HCT116 (cell line): ENCODE measurements at regions not wholly inside any gene's neighbourhood (a gene's known extent, or its start where the extent isn't known, plus 50 kb on each side); places are given as distances from the start of the nearest gene placed in this dataset.

Experiments used
- ATAC-seq: fragments of 200-7000 bp; cut with Tn5 transposase; 2 replicates; pipeline ENCODE4 v1.9.1; 2020; ENCODE audit warnings: mild to moderate bottlenecking, moderate library complexity
- BruUV-seq: library from RNA; stranded (reverse); fragments of 400-500 nt; replicated peaks from 2 replicates; lab custom pipeline; 2021; lab: Mats Ljungman, UMichigan
- CTCF ChIA-PET: fragments of 300-600 bp; sonication (Branson Sonifier 250); formaldehyde crosslinking; loops from one replicate; lab custom pipeline; 2021; ENCODE audit warnings: antibody characterized with exemption; lab: Charles Lee
- POLR2A ChIA-PET: fragments of 300-600, 350-600 bp; sonication (Branson Sonifier 250); formaldehyde crosslinking; loops from one replicate; lab custom pipeline; 2021; ENCODE audit warnings: antibody characterized with exemption; lab: Charles Lee
- RAD21 ChIA-PET, 2 experiments: fragments of 300-600 bp; sonication (Branson Sonifier 250); formaldehyde crosslinking; loops; one replicate each; lab custom pipeline; 2023; ENCODE audit warnings: low total read pairs in 2 of 2; ENCODE audit not compliant: uncharacterized antibody in 2 of 2, unreplicated experiment in 2 of 2, low non-redundant PET in 1 of 2; lab: Charles Lee
- DNase-seq: peaks from one replicate; pipeline ENCODE4 v3.0.0-alpha.2; 2010; ENCODE audit warnings: low read depth, low spot score
- H2AFZ ChIP-seq: fragments of 200-600 bp; shearing (Covaris generic), sonication (generic); 2 replicates; pipeline ENCODE4 v1.6.1; 2017; ENCODE audit warnings: low read depth, mixed run types, mixed read lengths, antibody characterized with exemption, low read length; ENCODE audit not compliant: poor library complexity, severe bottlenecking
- H3K27ac ChIP-seq: 2 replicates; pipeline ENCODE4 v1.5.1; 2012; ENCODE audit warnings: low read depth, low read length
- H3K27me3 ChIP-seq: fragments of 200-600 bp; sonication (generic); 2 replicates; pipeline ENCODE4 v1.6.1; 2016; ENCODE audit warnings: mixed run types, low read length, mixed read lengths; ENCODE audit not compliant: insufficient read depth
- H3K36me3 ChIP-seq, 2 experiments: fragments of 200-500 bp in 1 of 2; fragments of 200-600 bp in 1 of 2; sonication (Bioruptor generic) in 1 of 2; sonication (generic) in 1 of 2; 2 replicates each; pipeline versions ENCODE4 v1.5.1 to v1.6.1; 2014 to 2016; ENCODE audit warnings: low read length in 2 of 2, inconsistent platforms in 1 of 2, mixed read lengths in 1 of 2, mixed run types in 1 of 2; ENCODE audit not compliant: insufficient read depth in 2 of 2, control insufficient read depth in 1 of 2
- H3K4me1 ChIP-seq, 2 experiments: fragments of 200-600 bp in 1 of 2; sonication (generic) in 1 of 2; 2 replicates each; pipeline versions ENCODE4 v1.5.1 to v1.6.1; 2012 to 2017; ENCODE audit warnings: low read length in 2 of 2, inconsistent platforms in 1 of 2, mild to moderate bottlenecking in 1 of 2, mixed read lengths in 1 of 2, mixed run types in 1 of 2, moderate library complexity in 1 of 2; ENCODE audit not compliant: insufficient read depth in 2 of 2, control insufficient read depth in 1 of 2
- H3K4me2 ChIP-seq: fragments of 200-600 bp; sonication (generic); 2 replicates; pipeline ENCODE4 v1.6.1; 2017; ENCODE audit warnings: mixed run types, low read length, mixed read lengths
- H3K4me3 ChIP-seq, 2 experiments: fragments of 200-600 bp in 1 of 2; sonication (generic) in 1 of 2; replicated peaks in 1 of 2; 2 replicates each; pipeline ENCODE4 v1.5.1; 2011 to 2016; ENCODE audit warnings: low read length in 2 of 2, control low read depth in 1 of 2, low read depth in 1 of 2, mild to moderate bottlenecking in 1 of 2, mixed read lengths in 1 of 2, mixed run types in 1 of 2
- H3K79me2 ChIP-seq: fragments of 200-600 bp; sonication (generic); 2 replicates; pipeline ENCODE4 v1.6.1; 2017; ENCODE audit warnings: mild to moderate bottlenecking, mixed run types, low read length, moderate library complexity, mixed read lengths; ENCODE audit not compliant: insufficient read depth
- H3K9ac ChIP-seq: fragments of 200-600 bp; sonication (generic); 2 replicates; pipeline ENCODE4 v1.6.1; 2016; ENCODE audit warnings: low read length, mixed read lengths
- H3K9me2 ChIP-seq: fragments of 200-600 bp; sonication (generic), shearing (Covaris generic); 2 replicates; pipeline ENCODE4 v1.6.1; 2017; ENCODE audit warnings: mixed run types, mild to moderate bottlenecking, moderate library complexity; ENCODE audit not compliant: insufficient read depth
- H3K9me3 ChIP-seq, 2 experiments: fragments of 200-500 bp in 1 of 2; fragments of 200-600 bp in 1 of 2; sonication (Bioruptor generic) in 1 of 2; sonication (generic) in 1 of 2; 2 replicates each; pipeline ENCODE4 v1.6.1; 2014 to 2017; ENCODE audit warnings: low read length in 2 of 2, mixed read lengths in 2 of 2, inconsistent platforms in 1 of 2, low read depth in 1 of 2, mild to moderate bottlenecking in 1 of 2, mixed run types in 1 of 2, moderate library complexity in 1 of 2; ENCODE audit not compliant: control insufficient read depth in 1 of 2, insufficient read depth in 1 of 2
- H4K20me1 ChIP-seq: fragments of 200-600 bp; sonication (generic), shearing (Covaris generic); 2 replicates; pipeline ENCODE4 v1.6.1; 2017; ENCODE audit warnings: mixed run types, mild to moderate bottlenecking, moderate library complexity; ENCODE audit not compliant: insufficient read depth
- CEBPB ChIP-seq: IDR thresholded peaks from 2 replicates; pipeline ENCODE4 v1.6.1; 2012; ENCODE audit warnings: low read depth
- ELF1 ChIP-seq: IDR thresholded peaks from 2 replicates; pipeline ENCODE4 v1.6.1; 2012; ENCODE audit warnings: low read depth, borderline replicate concordance
- EZH2 ChIP-seq: fragments of 200-600 bp; sonication (generic); IDR thresholded peaks from 2 replicates; pipeline ENCODE4 v1.6.1; 2017; ENCODE audit warnings: antibody characterized with exemption, mixed run types
- EZH2phosphoT487 ChIP-seq: fragments of 200-600 bp; IDR thresholded peaks from 2 replicates; pipeline ENCODE4 v1.6.1; 2018; ENCODE audit warnings: antibody characterized with exemption, borderline replicate concordance
- JUND ChIP-seq: IDR thresholded peaks from 2 replicates; pipeline ENCODE4 v1.6.1; 2012
- POLR2A ChIP-seq: IDR thresholded peaks from 2 replicates; pipeline ENCODE4 v1.7.0; 2011; ENCODE audit warnings: borderline replicate concordance; ENCODE audit not compliant: insufficient read depth, insufficient read length; ENCODE audit errors: extremely low read depth
- TCF7L2 ChIP-seq: IDR thresholded peaks from 2 replicates; pipeline ENCODE4 v1.7.0; 2011; ENCODE audit warnings: borderline replicate concordance, inconsistent platforms; ENCODE audit not compliant: insufficient read depth, insufficient read length; ENCODE audit errors: extremely low read depth
- YY1 ChIP-seq: IDR thresholded peaks from 2 replicates; pipeline ENCODE4 v1.6.1; 2011; ENCODE audit warnings: low read length, low read depth, moderate library complexity, mild to moderate bottlenecking; ENCODE audit not compliant: insufficient replicate concordance; ENCODE audit errors: extremely low read depth
- ZFX ChIP-seq: fragments of 450-650 bp; IDR thresholded peaks from 2 replicates; pipeline ENCODE4 v1.6.1; 2017
- ZNF274 ChIP-seq: fragments of 200-500 bp; sonication (Bioruptor generic); IDR thresholded peaks from 2 replicates; pipeline ENCODE4 v1.6.1; 2014; ENCODE audit warnings: mild to moderate bottlenecking, low read depth, low read length, inconsistent platforms
- intact Hi-C: fragments of 100-400 bp; cut with micrococcal nuclease; formaldehyde crosslinking; loops from 2 replicates; pipeline ENCODE4 v1.10.0; 2022
- TF ChIP-seq, protein P1 (sequence below): IDR thresholded peaks from 2 replicates; pipeline ENCODE4 v1.6.1; 2012
- TF ChIP-seq, protein P2 (sequence below): IDR thresholded peaks from 2 replicates; pipeline ENCODE4 v1.6.1; 2011; ENCODE audit warnings: mild to moderate bottlenecking, low read length, moderate library complexity; ENCODE audit not compliant: insufficient replicate concordance; ENCODE audit errors: extremely low read depth

DNA sequence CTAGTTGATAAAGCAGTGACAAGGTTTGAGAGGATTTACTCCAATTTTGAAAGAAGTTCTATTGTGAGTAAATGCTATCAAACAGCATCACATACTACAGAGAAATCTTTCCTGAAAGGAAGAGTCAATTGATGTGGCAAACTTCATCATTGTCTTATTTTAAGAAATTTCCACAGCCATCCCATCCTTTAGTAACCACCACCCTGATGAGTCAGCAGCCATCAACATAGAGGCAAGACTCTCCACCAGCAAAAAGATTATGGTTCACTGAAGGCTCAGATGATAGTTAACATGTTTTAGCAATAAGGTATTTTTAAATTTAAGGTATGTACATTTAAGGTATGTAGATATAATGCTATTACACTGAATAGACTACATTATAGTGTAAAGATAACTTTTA is 122.1 kb upstream of the ARHGAP5 start:
- RAD21 ChIA-PET: no interaction called here
- no peak for DNase-seq
- Histone ChIP-seq H3K4me2 (no peak overlapping the region), H3K9me3 (no peaks in the 10 kb centered on the region), H3K27ac (no peak overlapping the region), H3K9me2 (no peaks in the 10 kb centered on the region), H3K27me3 (no peaks in the 10 kb centered on the region), H3K36me3 (no peaks in the 10 kb centered on the region), H4K20me1 (no peaks in the 10 kb centered on the region), H3K79me2 (no peaks in the 10 kb centered on the region), H3K4me1 (peaks cover 11 to 17% of the 10 kb centered on the region in 2 experiments), H3K9ac (no peak overlapping the region), H2AFZ (no peak overlapping the region), H3K4me3 (no peak overlapping the region)
- no TSS peak for BruUV-seq
- POLR2A ChIA-PET: no interaction called here
- TF ChIP-seq, protein P1, sequence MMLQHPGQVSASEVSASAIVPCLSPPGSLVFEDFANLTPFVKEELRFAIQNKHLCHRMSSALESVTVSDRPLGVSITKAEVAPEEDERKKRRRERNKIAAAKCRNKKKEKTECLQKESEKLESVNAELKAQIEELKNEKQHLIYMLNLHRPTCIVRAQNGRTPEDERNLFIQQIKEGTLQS: no peak
- TF ChIP-seq ZNF274: no peak
- no peak for TF ChIP-seq ZFX
- TF ChIP-seq EZH2: no peak
- no peak for TF ChIP-seq ELF1
- TF ChIP-seq TCF7L2: no peak
- no peak for TF ChIP-seq EZH2phosphoT487
- no peak for TF ChIP-seq JUND
- TF ChIP-seq, protein P2, sequence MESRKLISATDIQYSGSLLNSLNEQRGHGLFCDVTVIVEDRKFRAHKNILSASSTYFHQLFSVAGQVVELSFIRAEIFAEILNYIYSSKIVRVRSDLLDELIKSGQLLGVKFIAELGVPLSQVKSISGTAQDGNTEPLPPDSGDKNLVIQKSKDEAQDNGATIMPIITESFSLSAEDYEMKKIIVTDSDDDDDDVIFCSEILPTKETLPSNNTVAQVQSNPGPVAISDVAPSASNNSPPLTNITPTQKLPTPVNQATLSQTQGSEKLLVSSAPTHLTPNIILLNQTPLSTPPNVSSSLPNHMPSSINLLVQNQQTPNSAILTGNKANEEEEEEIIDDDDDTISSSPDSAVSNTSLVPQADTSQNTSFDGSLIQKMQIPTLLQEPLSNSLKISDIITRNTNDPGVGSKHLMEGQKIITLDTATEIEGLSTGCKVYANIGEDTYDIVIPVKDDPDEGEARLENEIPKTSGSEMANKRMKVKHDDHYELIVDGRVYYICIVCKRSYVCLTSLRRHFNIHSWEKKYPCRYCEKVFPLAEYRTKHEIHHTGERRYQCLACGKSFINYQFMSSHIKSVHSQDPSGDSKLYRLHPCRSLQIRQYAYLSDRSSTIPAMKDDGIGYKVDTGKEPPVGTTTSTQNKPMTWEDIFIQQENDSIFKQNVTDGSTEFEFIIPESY: no peak
- no peak for TF ChIP-seq POLR2A
- no peak for TF ChIP-seq CEBPB
- TF ChIP-seq YY1: no peak
- CTCF ChIA-PET: no interaction called here
- intact Hi-C loops: no loop called here
- no peak for ATAC-seq
